Heart right ventricle (tissue), 16 donors: ENCODE measurements at regions not wholly inside any gene's neighbourhood (a gene's known extent, or its start where the extent isn't known, plus 50 kb on each side); places are given as distances from the start of the nearest gene placed in this dataset.

Source experiments
- ATAC-seq, 8 donors: fragments of 200-7000 bp; cut with Tn5 transposase; one replicate each; pipeline ENCODE4 v1.9.1; 2020; ENCODE audit warnings: mild to moderate bottlenecking in 8 of 8, moderate library complexity in 8 of 8, moderate number of reproducible peaks in 1 of 8
- DNase-seq, 2 donors: peaks; one replicate each; pipeline ENCODE4 v3.0.0-alpha.2; 2020
- H3K27ac ChIP-seq, 10 donors: fragments of 200-600 bp; sonication (generic) in 2 of 10; one replicate each; pipeline versions ENCODE4 v1.5.0 to v1.8.0; 2020 to 2022; ENCODE audit warnings: mild to moderate bottlenecking in 3 of 10
- H3K27me3 ChIP-seq, 7 donors: fragments of 200-600 bp; one replicate each; pipeline ENCODE4 v1.8.0; 2021 to 2022; ENCODE audit warnings: mild to moderate bottlenecking in 2 of 7
- H3K36me3 ChIP-seq, 9 donors: fragments of 200-600 bp; sonication (generic) in 1 of 9; one replicate each; pipeline versions ENCODE4 v1.5.0 to v1.8.0; 2020 to 2022; ENCODE audit warnings: mild to moderate bottlenecking in 2 of 9
- H3K4me1 ChIP-seq, 9 donors: fragments of 200-600 bp; sonication (generic) in 1 of 9; one replicate each; pipeline versions ENCODE4 v1.5.0 to v1.8.0; 2020 to 2022; ENCODE audit warnings: mild to moderate bottlenecking in 4 of 9
- H3K4me3 ChIP-seq, 10 donors: fragments of 200-600 bp; sonication (generic) in 2 of 10; one replicate each; pipeline versions ENCODE4 v1.5.0 to v1.8.0; 2020 to 2022; ENCODE audit warnings: mild to moderate bottlenecking in 7 of 10, moderate library complexity in 2 of 10
- H3K9me3 ChIP-seq, 11 donors: fragments of 200-600 bp in 10 of 11; sonication (generic) in 2 of 11; one replicate each; pipeline versions ENCODE4 v1.5.0 to v1.8.0; 2013 to 2022; ENCODE audit warnings: mild to moderate bottlenecking in 2 of 11, control low read depth in 1 of 11, moderate library complexity in 1 of 11
- CTCF ChIP-seq, 9 donors: fragments of 200-600 bp; sonication (generic) in 2 of 9; IDR thresholded peaks; one replicate each; pipeline versions ENCODE4 v1.5.0 to v1.8.0; 2021 to 2022; ENCODE audit warnings: antibody characterized with exemption in 9 of 9, mild to moderate bottlenecking in 5 of 9, moderate library complexity in 1 of 9
- WGBS, 2 donors: extraction: QIAGEN DNeasy Blood & Tissue Kit; methylation state at CpG; one replicate each; pipeline ENCODE4 v1.1.7; 2013; ENCODE audit warnings: inconsistent platforms in 1 of 2; 5-methylcytosine and 5-hydroxymethylcytosine counted together
- intact Hi-C, 10 donors: fragments of 100-400 bp; cut with DNase I; formaldehyde crosslinking; loops; one replicate each; pipeline versions ENCODE4 v1.11.1 to v1.14.2; 2022
- donor health status: Arrhythmogenic right ventricular cardiomyopathy.
- donor health status: ischemic (EF 13 %, LVEDD 7.1; RV severe dilation, severe dysfunction).
- donor health status: healthy with polysubstance abuse.
- donor health status: DM: no; HTN: yes; CAD: no.
- donor health status: DM: no; HTN: no; CAD: no.
- donor health status: ischemic (EF 25% LVEDD 6.9; RV normal size, moderate dysfunction).
- donor health status: ischemic (EF 25% LVEDD 5.7; RV mildly dilated, moderate dysfunction).
- donor health status: healthy.
- donor health status: DM: yes; HTN: yes; CAD: no.
- donor health status: Ischemic cardiomyopathy.
- donor health status: ischemic (EF 35%, LVEDD 5.7; RV mildly dilated, moderate dysfunction).
- donor health status: nonischemic (EF 11% LVEDD 7.7; RV severe dilation, severe dysfunction).
- donor health status: DM: yes; HTN: yes; CAD: no.
- donor health status: PGD.
- donor health status: ischemic (EF 29% LVEDD 5.4; RV normal size, mild dysfunction).
- donor health status: nonischemic (EF 23%, LVEDD 6.1; RV moderate dilation, normal function).

- H3K9me3 ChIP-seq: no peaks in the 10 kb centered on the region
- TF ChIP-seq CTCF (IDR thresholded peaks at IDR 0.05): no peak
- no peaks in the 10 kb centered on the region for H3K36me3 ChIP-seq
- ATAC-seq (no peak), DNase-seq (no peak)
- intact Hi-C loops: loop anchor here in 7 of 10 donors (5.0 to 10.0 kb wide), 8 partner anchors 199 to 989 kb away; partner anchors contain the start of gene PTPRK (in 2 of the 7)
- whole genome bisulfite sequencing, 2 donors: 52 to 55% methylated on average over 2 of the region's 2 CpGs
- H3K27me3 ChIP-seq: no peaks in the 10 kb centered on the region
- no peaks in the 10 kb centered on the region for H3K4me1 ChIP-seq
- no peak overlapping the region for H3K27ac ChIP-seq
- H3K4me3 ChIP-seq: no peak overlapping the region
Observed at GRCh38 chr6:128723667-128724066, 159.3 kb upstream of the LAMA2 start.

- 74 to 79% methylated on average over 2 of the region's 2 CpGs for WGBS, 2 donors
- H3K4me1 ChIP-seq: no peaks in the 10 kb centered on the region
- H3K4me3 ChIP-seq: no peak overlapping the region
- no peak overlapping the region for H3K27ac ChIP-seq
- intact Hi-C loops: loop anchor here in 7 of 10 donors (5.0 to 10.0 kb wide), 8 partner anchors 196 to 986 kb away; partner anchors contain the start of gene PTPRK (in 2 of the 7)
- no peaks in the 10 kb centered on the region for H3K27me3 ChIP-seq
- no peaks in the 10 kb centered on the region for H3K9me3 ChIP-seq
- TF ChIP-seq CTCF (IDR thresholded peaks at IDR 0.05): no peak
- H3K36me3 ChIP-seq: no peaks in the 10 kb centered on the region
- DNase-seq (no peak), ATAC-seq (no peak)
Observed at GRCh38 chr6:128720891-128721290, 162.0 kb upstream of the LAMA2 start.

GRCh38 chr6:128719786-128720185, 163.2 kb upstream of the LAMA2 start:
- ATAC-seq: no peak
- Histone ChIP-seq H3K36me3 (no peaks in the 10 kb centered on the region), H3K4me1 (no peaks in the 10 kb centered on the region), H3K27me3 (no peaks in the 10 kb centered on the region), H3K27ac (no peak overlapping the region), H3K9me3 (no peaks in the 10 kb centered on the region), H3K4me3 (no peak overlapping the region)
- intact Hi-C loops: loop anchor here in 7 of 10 donors (5.0 to 10.0 kb wide), 8 partner anchors 195 to 985 kb away; partner anchors contain the start of gene PTPRK (in 2 of the 7)
- TF ChIP-seq CTCF (IDR thresholded peaks at IDR 0.05): no peak
- no peak for DNase-seq
- WGBS, 2 donors: 83 to 93% methylated on average over 3 of the region's 3 CpGs

- ATAC-seq (no peak), DNase-seq (no peak)
- no peak overlapping the region for H3K27ac ChIP-seq
- H3K4me1 ChIP-seq: peaks cover 0 to 10% (median 0%) of the 10 kb centered on the region in 9 donors
- H3K27me3 ChIP-seq: no peaks in the 10 kb centered on the region
- H3K9me3 ChIP-seq: no peaks in the 10 kb centered on the region
- no peak overlapping the region for H3K4me3 ChIP-seq
- WGBS, 2 donors: 80 to 89% methylated on average over 2 of the region's 2 CpGs
- intact Hi-C loops: no loop called here
- H3K36me3 ChIP-seq: no peaks in the 10 kb centered on the region
- no peak for TF ChIP-seq CTCF (IDR thresholded peaks at IDR 0.05)
Observed at GRCh38 chr6:128713461-128713860, 169.5 kb upstream of the LAMA2 start.
